Body of pancreas (tissue), 4 donors: ENCODE measurements at regions not wholly inside any gene's neighbourhood (a gene's known extent, or its start where the extent isn't known, plus 50 kb on each side); places are given as distances from the start of the nearest gene placed in this dataset.

Experiments
- ATAC-seq: fragments of 150-250 bp; one replicate; pipeline ENCODE4 v1.9.1; 2016
- DNase-seq, 4 donors: peaks; one replicate each; pipeline ENCODE4 v3.0.0-alpha.2; 2019
- H3K27ac ChIP-seq, 4 donors: fragments of 200-600 bp; sonication (generic); 1 replicate in 3 of 4; 2 replicates in 1 of 4; pipeline versions ENCODE4 v1.5.1 to v1.6.1; 2016 to 2019; ENCODE audit warnings: mild to moderate bottlenecking in 1 of 4, mixed read lengths in 1 of 4, moderate library complexity in 1 of 4
- H3K27me3 ChIP-seq, 2 donors: fragments of 200-600 bp; sonication (generic); one replicate each; pipeline ENCODE4 v1.6.0; 2016; ENCODE audit warnings: mild to moderate bottlenecking in 1 of 2
- H3K36me3 ChIP-seq, 2 donors: fragments of 200-600 bp; sonication (generic); replicated peaks in 1 of 2; 2 replicates each; pipeline ENCODE4 v1.5.1; 2016; ENCODE audit warnings: low read depth in 2 of 2; ENCODE audit not compliant: insufficient read depth in 1 of 2
- H3K4me1 ChIP-seq: fragments of 200-600 bp; sonication (generic); one replicate; pipeline ENCODE4 v1.6.0; 2016
- H3K4me3 ChIP-seq, 2 donors: fragments of 200-600 bp; sonication (generic); 1 replicate in 1 of 2; 2 replicates in 1 of 2; pipeline ENCODE4 v1.5.1; 2016 to 2019
- H3K9me3 ChIP-seq, 3 donors: fragments of 200-600 bp; sonication (generic); 1 replicate in 2 of 3; 2 replicates in 1 of 3; pipeline ENCODE4 v1.5.1; 2016
- POLR2A ChIP-seq, 3 donors: fragments of 450-650 bp; IDR thresholded peaks; one replicate each; pipeline ENCODE4 v1.6.1; 2016; ENCODE audit warnings: antibody characterized with exemption in 3 of 3, mild to moderate bottlenecking in 2 of 3
- WGBS, 2 donors: methylation state at CpG; one replicate each; pipeline ENCODE4 v1.1.5; 2017; 5-methylcytosine and 5-hydroxymethylcytosine counted together
- intact Hi-C: fragments of 100-400 bp; cut with DNase I; formaldehyde crosslinking; loops from one replicate; pipeline ENCODE4 v1.15.1; 2023
- TF ChIP-seq, protein P1 (sequence below), 7 experiments: fragments of 450-650 bp in 4 of 7; fragments of 200-600 bp in 3 of 7; sonication (generic) in 3 of 7; IDR thresholded peaks; one replicate each; pipeline ENCODE4 v1.5.1; 2016 to 2019; ENCODE audit warnings: antibody characterized with exemption in 7 of 7

DNA sequence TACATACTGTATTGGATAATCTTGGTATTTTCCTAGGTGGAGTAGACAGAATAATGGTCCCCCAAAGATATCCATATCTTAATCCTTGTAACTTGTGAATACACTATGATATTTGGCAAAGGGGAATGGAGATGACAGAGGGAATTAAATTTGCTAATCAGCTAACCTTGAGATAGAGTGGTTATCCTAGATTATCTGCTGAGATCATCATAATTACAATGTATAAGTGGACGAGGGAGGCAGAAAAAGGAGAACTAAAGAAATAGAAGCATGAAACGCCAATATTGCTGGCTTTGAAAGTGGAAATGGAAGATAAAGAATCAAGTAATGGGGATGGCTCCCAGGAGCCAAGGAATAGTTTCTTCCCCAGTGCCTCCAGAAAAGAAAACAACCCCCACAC is 398.7 kb downstream of the NOVA1 start:
- no peak for DNase-seq
- Histone ChIP-seq H3K9me3 (no peaks in the 10 kb centered on the region), H3K27me3 (no peaks in the 10 kb centered on the region), H3K4me1 (no peaks in the 10 kb centered on the region), H3K27ac (no peak overlapping the region), H3K36me3 (no peaks in the 10 kb centered on the region), H3K4me3 (no peak overlapping the region)
- ATAC-seq = no peak
- intact Hi-C loops = no loop called here
- no peak for TF ChIP-seq POLR2A (IDR thresholded peaks at IDR 0.05)
- TF ChIP-seq, protein P1, sequence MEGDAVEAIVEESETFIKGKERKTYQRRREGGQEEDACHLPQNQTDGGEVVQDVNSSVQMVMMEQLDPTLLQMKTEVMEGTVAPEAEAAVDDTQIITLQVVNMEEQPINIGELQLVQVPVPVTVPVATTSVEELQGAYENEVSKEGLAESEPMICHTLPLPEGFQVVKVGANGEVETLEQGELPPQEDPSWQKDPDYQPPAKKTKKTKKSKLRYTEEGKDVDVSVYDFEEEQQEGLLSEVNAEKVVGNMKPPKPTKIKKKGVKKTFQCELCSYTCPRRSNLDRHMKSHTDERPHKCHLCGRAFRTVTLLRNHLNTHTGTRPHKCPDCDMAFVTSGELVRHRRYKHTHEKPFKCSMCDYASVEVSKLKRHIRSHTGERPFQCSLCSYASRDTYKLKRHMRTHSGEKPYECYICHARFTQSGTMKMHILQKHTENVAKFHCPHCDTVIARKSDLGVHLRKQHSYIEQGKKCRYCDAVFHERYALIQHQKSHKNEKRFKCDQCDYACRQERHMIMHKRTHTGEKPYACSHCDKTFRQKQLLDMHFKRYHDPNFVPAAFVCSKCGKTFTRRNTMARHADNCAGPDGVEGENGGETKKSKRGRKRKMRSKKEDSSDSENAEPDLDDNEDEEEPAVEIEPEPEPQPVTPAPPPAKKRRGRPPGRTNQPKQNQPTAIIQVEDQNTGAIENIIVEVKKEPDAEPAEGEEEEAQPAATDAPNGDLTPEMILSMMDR (IDR thresholded peaks at IDR 0.05) = no peak
- 32 to 35% methylated on average over 2 of the region's 2 CpGs for WGBS, 2 donors

- Histone ChIP-seq H3K36me3 (no peaks in the 10 kb centered on the region), H3K9me3 (no peaks in the 10 kb centered on the region), H3K4me3 (no peak overlapping the region), H3K27ac (no peak overlapping the region), H3K4me1 (no peaks in the 10 kb centered on the region), H3K27me3 (no peaks in the 10 kb centered on the region)
- intact Hi-C loops = no loop called here
- whole genome bisulfite sequencing, 2 donors = 80 to 85% methylated on average over 1 of the region's 1 CpG
- no peak for ATAC-seq
- no peak for DNase-seq
- no peak for TF ChIP-seq POLR2A (IDR thresholded peaks at IDR 0.05)
- TF ChIP-seq, protein P1 (IDR thresholded peaks at IDR 0.05) = no peak
Measured at GRCh38 chr14:26194816-26195215, 403.0 kb downstream of the NOVA1 start.

GRCh38 chr14:26191671-26192070 is 406.2 kb downstream of the NOVA1 start:
- Histone ChIP-seq H3K27ac (no peak overlapping the region), H3K4me1 (no peaks in the 10 kb centered on the region), H3K36me3 (no peaks in the 10 kb centered on the region), H3K9me3 (no peaks in the 10 kb centered on the region), H3K4me3 (no peak overlapping the region), H3K27me3 (no peaks in the 10 kb centered on the region)
- ATAC-seq (no peak), DNase-seq (no peak)
- TF ChIP-seq, protein P1 (IDR thresholded peaks at IDR 0.05) = no peak
- TF ChIP-seq POLR2A (IDR thresholded peaks at IDR 0.05) = no peak
- intact Hi-C loops = no loop called here
- 94 to 95% methylated on average over 1 of the region's 1 CpG for WGBS, 2 donors

DNA sequence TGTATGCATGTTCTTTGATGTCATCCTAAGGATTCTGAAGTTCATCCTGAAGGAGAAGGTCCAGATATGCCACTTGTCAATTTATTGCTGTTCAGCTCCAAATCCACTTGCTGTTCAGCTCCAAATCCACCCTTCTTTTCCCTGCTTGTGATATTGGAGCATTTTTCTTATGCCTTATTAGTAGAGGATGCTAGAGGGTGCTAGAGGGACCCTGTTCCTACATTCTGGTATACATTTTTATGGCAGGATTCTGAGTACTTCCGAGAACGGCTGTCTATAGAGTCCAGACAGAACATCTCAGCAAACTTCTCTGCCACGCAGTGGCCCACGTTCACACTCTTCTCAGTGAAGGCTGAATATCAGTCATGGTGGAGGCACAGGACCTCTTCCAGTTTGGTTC is 406.7 kb downstream of the NOVA1 start:
- no peaks in the 10 kb centered on the region for H3K4me1 ChIP-seq
- no peaks in the 10 kb centered on the region for H3K36me3 ChIP-seq
- H3K27me3 ChIP-seq = no peaks in the 10 kb centered on the region
- H3K4me3 ChIP-seq = no peak overlapping the region
- TF ChIP-seq, protein P1 (IDR thresholded peaks at IDR 0.05) = no peak
- TF ChIP-seq POLR2A (IDR thresholded peaks at IDR 0.05) = no peak
- no peak overlapping the region for H3K27ac ChIP-seq
- intact Hi-C loops = no loop called here
- WGBS, 2 donors = 28 to 58% methylated on average over 4 of the region's 4 CpGs
- ATAC-seq = no peak
- no peaks in the 10 kb centered on the region for H3K9me3 ChIP-seq
- no peak for DNase-seq

- DNase-seq (no peak), ATAC-seq (no peak)
- TF ChIP-seq, protein P1 (IDR thresholded peaks at IDR 0.05) = no peak
- TF ChIP-seq POLR2A (IDR thresholded peaks at IDR 0.05) = no peak
- Histone ChIP-seq H3K9me3 (no peaks in the 10 kb centered on the region), H3K27ac (no peak overlapping the region), H3K36me3 (no peaks in the 10 kb centered on the region), H3K27me3 (no peaks in the 10 kb centered on the region), H3K4me3 (no peak overlapping the region), H3K4me1 (no peaks in the 10 kb centered on the region)
- intact Hi-C loops = no loop called here
- 32 to 36% methylated on average over 2 of the region's 2 CpGs for WGBS, 2 donors
Measured at GRCh38 chr14:26190646-26191045, 407.2 kb downstream of the NOVA1 start.
